H1 (cell line): ENCODE measurements at regions not wholly inside any gene's neighbourhood (a gene's known extent, or its start where the extent isn't known, plus 50 kb on each side); places are given as distances from the start of the nearest gene placed in this dataset.

Experiments used
- CTCF ChIA-PET: fragments of 300-600 bp; sonication (Branson Sonifier 250); formaldehyde crosslinking; loops from one replicate; lab custom pipeline; 2021; ENCODE audit not compliant: partially characterized antibody; lab: Charles Lee
- POLR2A ChIA-PET: fragments of 300-600 bp; sonication (Branson Sonifier 250); formaldehyde crosslinking; loops from one replicate; lab custom pipeline; 2021; ENCODE audit warnings: inconsistent platforms; ENCODE audit not compliant: partially characterized antibody; lab: Charles Lee
- DNase-seq, 2 experiments: peaks; one replicate each; pipeline versions ENCODE4 v3.0.0 to v3.0.0-alpha.2; 2010 to 2022; ENCODE audit warnings: low spot score in 2 of 2, low read depth in 1 of 2, mixed read lengths in 1 of 2
- FAIRE-seq: peaks from 2 replicates; lab custom pipeline; 2011; peaks lifted over from hg19 to GRCh38; lab: Jason Lieb, UNC
- H2AFZ ChIP-seq: 2 replicates; pipeline ENCODE4 v1.8.1; 2012; ENCODE audit warnings: low read length, inconsistent platforms
- H2AK5ac ChIP-seq: 2 replicates; pipeline ENCODE4 v1.6.1; 2013; ENCODE audit warnings: low read depth, low read length
- H2BK120ac ChIP-seq: replicated peaks from 2 replicates; pipeline ENCODE3; 2013; ENCODE audit warnings: low read depth, low read length, inconsistent platforms
- H2BK12ac ChIP-seq: 2 replicates; pipeline ENCODE4 v1.6.1; 2013; ENCODE audit warnings: low read depth, low read length
- H2BK15ac ChIP-seq: 2 replicates; pipeline ENCODE4 v1.6.1; 2013; ENCODE audit warnings: low read length
- H2BK20ac ChIP-seq: 2 replicates; pipeline ENCODE4 v1.6.1; 2013; ENCODE audit warnings: low read length
- H2BK5ac ChIP-seq: 2 replicates; pipeline ENCODE4 v1.6.1; 2013; ENCODE audit warnings: low read depth, low read length
- H3K14ac ChIP-seq: 2 replicates; pipeline ENCODE4 v1.6.1; 2013; ENCODE audit warnings: inconsistent platforms; ENCODE audit not compliant: insufficient read length
- H3K18ac ChIP-seq: 2 replicates; pipeline ENCODE4 v1.6.1; 2013; ENCODE audit warnings: low read length; ENCODE audit errors: extremely low read depth
- H3K23ac ChIP-seq: 2 replicates; pipeline ENCODE4 v1.6.1; 2013; ENCODE audit warnings: inconsistent platforms; ENCODE audit not compliant: insufficient read length
- H3K23me2 ChIP-seq: 2 replicates; pipeline ENCODE4 v1.6.1; 2013; ENCODE audit warnings: low read depth, low read length
- H3K27ac ChIP-seq: 2 replicates; pipeline ENCODE4 v1.6.1; 2011; ENCODE audit warnings: low read depth, low read length, inconsistent platforms
- H3K27me3 ChIP-seq, 4 experiments: replicated peaks in 1 of 4; 1 replicate in 1 of 4; 2 replicates in 3 of 4; pipeline versions ENCODE4 v1.6.1 to v1.8.1; 2011 to 2013; ENCODE audit warnings: low read length in 3 of 4, mild to moderate bottlenecking in 3 of 4, inconsistent platforms in 2 of 4, mixed read lengths in 2 of 4, moderate library complexity in 1 of 4; ENCODE audit not compliant: control insufficient read depth in 3 of 4, insufficient read depth in 3 of 4; ENCODE audit errors: extremely low read depth in 1 of 4
- H3K36me3 ChIP-seq, 4 experiments: 2 replicates each; pipeline versions ENCODE4 v1.6.1 to v1.8.1; 2011 to 2013; ENCODE audit warnings: mild to moderate bottlenecking in 4 of 4, low read length in 3 of 4, moderate library complexity in 2 of 4, control low read depth in 1 of 4, inconsistent platforms in 1 of 4; ENCODE audit not compliant: insufficient read depth in 4 of 4, control insufficient read depth in 2 of 4
- H3K4ac ChIP-seq: replicated peaks from 2 replicates; pipeline ENCODE3; 2013; ENCODE audit warnings: low read length, low read depth, mixed read lengths, inconsistent platforms; ENCODE audit not compliant: insufficient read length
- H3K4me1 ChIP-seq, 4 experiments: replicated peaks in 1 of 4; 1 replicate in 1 of 4; 2 replicates in 3 of 4; pipeline versions ENCODE4 v1.6.1 to v1.8.1; 2011 to 2013; ENCODE audit warnings: low read length in 3 of 4, inconsistent platforms in 2 of 4, mixed read lengths in 1 of 4; ENCODE audit not compliant: insufficient read depth in 4 of 4, control insufficient read depth in 3 of 4
- H3K4me2 ChIP-seq, 2 experiments: 2 replicates each; pipeline versions ENCODE4 v1.6.1 to v1.8.1; 2011 to 2013; ENCODE audit warnings: low read depth in 2 of 2, low read length in 2 of 2, control low read depth in 1 of 2, inconsistent platforms in 1 of 2, mild to moderate bottlenecking in 1 of 2; ENCODE audit not compliant: insufficient read depth in 1 of 2
- H3K4me3 ChIP-seq, 4 experiments: fragments of 200-600, 300-600 bp in 1 of 4; sonication (generic), shearing (Covaris generic), sonication (Bioruptor Twin) in 1 of 4; 2 replicates each; pipeline versions ENCODE4 v1.5.1 to v1.8.1; 2011 to 2016; ENCODE audit warnings: low read length in 4 of 4, low read depth in 3 of 4, control low read depth in 2 of 4, inconsistent platforms in 2 of 4, mild to moderate bottlenecking in 2 of 4, mixed read lengths in 1 of 4, moderate library complexity in 1 of 4; ENCODE audit not compliant: insufficient read depth in 2 of 4; ENCODE audit errors: extremely low read depth in 1 of 4
- H3K56ac ChIP-seq: replicated peaks from 2 replicates; pipeline ENCODE3; 2013; ENCODE audit warnings: low read depth, mild to moderate bottlenecking, mixed read lengths, low read length, inconsistent platforms; ENCODE audit not compliant: insufficient read length
- H3K79me1 ChIP-seq: 2 replicates; pipeline ENCODE4 v1.6.1; 2013; ENCODE audit warnings: low read depth, low read length, control low read depth
- H3K79me2 ChIP-seq, 2 experiments: 2 replicates each; pipeline versions ENCODE4 v1.6.1 to v1.8.1; 2012 to 2013; ENCODE audit warnings: low read length in 2 of 2, mild to moderate bottlenecking in 2 of 2, inconsistent platforms in 1 of 2; ENCODE audit not compliant: insufficient read depth in 2 of 2, control insufficient read depth in 1 of 2
- H3K9ac ChIP-seq, 4 experiments: replicated peaks in 1 of 4; 1 replicate in 1 of 4; 2 replicates in 3 of 4; pipeline versions ENCODE4 v1.6.1 to v1.8.1; 2011 to 2013; ENCODE audit warnings: low read depth in 3 of 4, low read length in 3 of 4, control low read depth in 2 of 4, mild to moderate bottlenecking in 2 of 4, moderate library complexity in 2 of 4, inconsistent platforms in 1 of 4; ENCODE audit errors: extremely low read depth in 1 of 4
- H3K9me3 ChIP-seq, 2 experiments: 2 replicates each; pipeline versions ENCODE4 v1.6.1 to v1.8.1; 2012 to 2013; ENCODE audit warnings: mild to moderate bottlenecking in 2 of 2, moderate library complexity in 2 of 2, control low read depth in 1 of 2, inconsistent platforms in 1 of 2, low read depth in 1 of 2, low read length in 1 of 2, mixed read lengths in 1 of 2; ENCODE audit not compliant: insufficient read depth in 2 of 2
- H4K20me1 ChIP-seq, 2 experiments: replicated peaks in 1 of 2; 2 replicates each; pipeline versions ENCODE3 to v1.8.1; 2011 to 2013; ENCODE audit warnings: inconsistent platforms in 2 of 2, low read length in 2 of 2, mild to moderate bottlenecking in 1 of 2; ENCODE audit not compliant: insufficient read depth in 2 of 2, control insufficient read depth in 1 of 2
- H4K5ac ChIP-seq: 2 replicates; pipeline ENCODE4 v1.6.1; 2013; ENCODE audit warnings: low read length, low read depth, mixed read lengths, inconsistent platforms; ENCODE audit not compliant: insufficient read length
- H4K8ac ChIP-seq: 2 replicates; pipeline ENCODE4 v1.8.0; 2013; ENCODE audit warnings: mild to moderate bottlenecking, moderate library complexity, low read length, inconsistent platforms; ENCODE audit not compliant: insufficient read depth; ENCODE audit errors: extremely low read depth
- H4K91ac ChIP-seq: replicated peaks from 2 replicates; pipeline ENCODE3; 2013; ENCODE audit warnings: low read length, mixed read lengths, inconsistent platforms; ENCODE audit not compliant: insufficient read length
- RFX5 ChIP-seq: IDR thresholded peaks from 2 replicates; pipeline ENCODE4 v1.6.1; 2011; ENCODE audit warnings: low read depth, low read length, improper control_type of control experiment, borderline replicate concordance
- SRF ChIP-seq: IDR thresholded peaks from 2 replicates; pipeline ENCODE4 v1.6.1; 2011; ENCODE audit warnings: mild to moderate bottlenecking, low read depth, low read length, moderate library complexity
- WGBS, 2 experiments: shearing (Covaris generic) in 1 of 2; methylation state at CpG; one replicate each; pipeline versions ENCODE4 v1.1.6 to v1.1.7; 2013 to 2015; ENCODE audit warnings: low lambda C conversion rate in 2 of 2, mixed read lengths in 2 of 2, inconsistent platforms in 1 of 2, low coverage in 1 of 2, missing lambda C conversion rate in 1 of 2; ENCODE audit not compliant: insufficient replicate concordance in 2 of 2, insufficient coverage in 1 of 2, insufficient read length in 1 of 2; ENCODE audit errors: extremely low coverage in 1 of 2, missing lambda C conversion rate in 1 of 2; 5-methylcytosine and 5-hydroxymethylcytosine counted together

- no peak overlapping the region for H2BK12ac ChIP-seq
- no peak overlapping the region for H4K5ac ChIP-seq
- H3K23me2 ChIP-seq: 0 out of 2 replicates have a peak, but pooled peaks cover 2% of the 10 kb centered on the region
- no peak for TF ChIP-seq SRF
- no peak for TF ChIP-seq RFX5
- H4K91ac ChIP-seq: no peak overlapping the region
- FAIRE-seq: no peak
- no peak overlapping the region for H3K27ac ChIP-seq
- H2BK20ac ChIP-seq: no peak overlapping the region
- H4K8ac ChIP-seq: no peak overlapping the region
- no peak overlapping the region for H2AK5ac ChIP-seq
- no peak overlapping the region for H2AFZ ChIP-seq
- no peaks in the 10 kb centered on the region for H3K9me3 ChIP-seq
- H3K9ac ChIP-seq: no peak overlapping the region
- no peak overlapping the region for H3K4ac ChIP-seq
- WGBS, 2 experiments: 87% methylated on average over 1 of the region's 1 CpG; no CpG with 5 or more reads in 1 of the 2 experiments
- peaks cover 0 to 4% (median 4%) of the 10 kb centered on the region in 4 experiments; a peak in 2 of 7 replicates for H3K4me1 ChIP-seq
- H3K79me1 ChIP-seq: no peaks in the 10 kb centered on the region
- ChIA-PET CTCF (interaction anchor here (1.0 kb wide), 1 partner anchor 422 kb away, joined by 4 read pairs; no protein-coding TSS in a partner anchor), POLR2A (no interaction called here)
- no peaks in the 10 kb centered on the region for H3K79me2 ChIP-seq
- no peak overlapping the region for H3K14ac ChIP-seq
- no peaks in the 10 kb centered on the region for H3K27me3 ChIP-seq
- H3K4me3 ChIP-seq: no peak overlapping the region
- no peak overlapping the region for H3K4me2 ChIP-seq
- H2BK120ac ChIP-seq: no peak overlapping the region
- H4K20me1 ChIP-seq: no peaks in the 10 kb centered on the region
- H3K36me3 ChIP-seq: no peaks in the 10 kb centered on the region
- no peak overlapping the region for H2BK5ac ChIP-seq
- no peak overlapping the region for H3K18ac ChIP-seq
- H3K23ac ChIP-seq: no peak overlapping the region
- H2BK15ac ChIP-seq: no peak overlapping the region
- no peak for DNase-seq
- no peak overlapping the region for H3K56ac ChIP-seq
Measured at GRCh38 chr7:21198921-21199320, 229.0 kb upstream of the SP4 start.
